ENCODE measurements at regions not wholly inside any gene's neighbourhood (a gene's known extent, or its start where the extent isn't known, plus 50 kb on each side); places are given as distances from the start of the nearest gene placed in this dataset.

- no peak for TF ChIP-seq CTCF (IDR thresholded peaks at IDR 0.05; ENCODE audit: poor library complexity)
- no peak for TF ChIP-seq EZH2 (IDR thresholded peaks at IDR 0.05; ENCODE audit: borderline replicate concordance)
Measured at GRCh38 chr3:104437891-104438290, 928.8 kb upstream of the ALCAM start.
